HG02852 (cell line): ENCODE measurements at regions not wholly inside any gene's neighbourhood (a gene's known extent, or its start where the extent isn't known, plus 50 kb on each side); places are given as distances from the start of the nearest gene placed in this dataset.
A peak's percentile ranks its signal among the peaks of the same experiment; 100 is the strongest.
"Not testable (repeated sequence)": the region's sequence is repeated elsewhere in the genome, so short reads cannot be mapped to it uniquely, and the experiment has no call there.

Experiments
- ATAC-seq: cut with Tn5 transposase; IDR thresholded peaks from one replicate; pipeline ENCODE4 v1.9.1; 2021; ENCODE audit warnings: mild to moderate bottlenecking, moderate library complexity; ENCODE audit not compliant: unreplicated experiment

GRCh38 chr12:46549527-46550265 lies 177.1 kb upstream of the SLC38A2 start:
- no peak for ATAC-seq

- ATAC-seq = no peak
These were observed 176.1 kb upstream of the SLC38A2 start for GRCh38 chr12:46548605-46549071.

GRCh38 chr12:46547421-46548354 lies 175.1 kb upstream of the SLC38A2 start:
- no peak for ATAC-seq

DNA sequence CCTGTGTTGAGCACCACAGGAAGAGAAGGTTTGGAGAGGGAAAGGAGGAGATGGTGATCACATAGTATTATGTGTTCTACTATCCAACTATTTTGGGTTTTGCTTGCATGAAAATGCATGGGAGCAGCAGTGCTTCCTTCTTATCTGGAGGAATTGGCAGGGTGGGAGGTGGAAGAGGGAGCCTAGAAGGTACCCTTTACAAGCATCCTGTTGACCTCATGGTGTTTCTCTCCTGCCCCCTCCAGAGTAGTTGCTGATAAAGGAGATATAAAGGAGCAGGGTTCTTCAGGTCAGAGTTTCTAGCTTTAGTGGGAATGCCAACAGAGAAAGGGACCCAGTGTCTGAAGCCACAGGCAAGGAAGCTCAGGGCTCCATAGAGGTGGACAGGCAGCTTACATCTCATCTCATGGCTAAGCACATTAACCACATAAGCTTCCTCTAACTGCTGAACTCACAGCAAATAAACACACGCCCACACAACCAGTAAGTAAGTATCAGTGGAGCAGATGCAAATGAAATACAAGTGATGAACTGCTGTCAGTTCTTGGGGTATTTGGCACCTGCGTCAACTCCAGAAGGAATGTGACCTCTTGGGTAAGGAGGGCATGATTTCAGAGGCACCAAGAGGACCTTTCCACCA lies 174.2 kb upstream of the SLC38A2 start:
- ATAC-seq = peak; percentile 97

GRCh38 chr12:46543378-46543795 lies 170.8 kb upstream of the SLC38A2 start:
- ATAC-seq = not testable (repeated sequence)

- ATAC-seq = no peak
These were observed 166.4 kb upstream of the SLC38A2 start for GRCh38 chr12:46538976-46539375.

DNA sequence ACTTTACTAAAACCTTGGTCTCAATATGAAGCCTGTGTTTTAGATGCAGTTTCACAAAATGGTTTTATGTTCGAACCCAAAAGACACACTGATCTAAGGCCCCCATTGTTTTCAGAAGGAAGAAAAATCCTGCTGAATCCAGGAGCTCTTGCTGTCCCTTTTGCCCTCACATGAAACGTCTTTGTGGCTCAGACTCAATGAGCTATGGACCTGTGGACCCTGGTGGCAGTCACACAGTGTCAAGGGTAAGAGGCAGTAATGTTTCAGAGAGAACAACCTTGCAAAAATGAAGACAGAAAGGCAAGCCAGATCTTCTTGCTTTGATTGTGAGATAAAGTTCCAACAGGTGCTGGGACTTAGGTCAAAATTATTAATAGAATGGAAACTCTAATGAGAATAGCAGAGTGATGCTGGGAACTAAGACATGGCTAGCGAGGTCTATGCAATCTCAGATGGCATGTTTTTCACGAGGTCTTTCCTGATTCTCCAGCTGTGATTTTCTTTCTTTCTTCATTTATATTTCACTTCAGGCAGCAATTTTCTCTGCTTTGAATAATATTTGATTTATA lies 164.9 kb upstream of the SLC38A2 start:
- no peak for ATAC-seq

- peak; percentile 91 for ATAC-seq
These were observed 163.7 kb upstream of the SLC38A2 start for GRCh38 chr12:46536316-46536715.

GRCh38 chr12:46535907-46536306 lies 163.3 kb upstream of the SLC38A2 start:
- ATAC-seq = no peak

DNA sequence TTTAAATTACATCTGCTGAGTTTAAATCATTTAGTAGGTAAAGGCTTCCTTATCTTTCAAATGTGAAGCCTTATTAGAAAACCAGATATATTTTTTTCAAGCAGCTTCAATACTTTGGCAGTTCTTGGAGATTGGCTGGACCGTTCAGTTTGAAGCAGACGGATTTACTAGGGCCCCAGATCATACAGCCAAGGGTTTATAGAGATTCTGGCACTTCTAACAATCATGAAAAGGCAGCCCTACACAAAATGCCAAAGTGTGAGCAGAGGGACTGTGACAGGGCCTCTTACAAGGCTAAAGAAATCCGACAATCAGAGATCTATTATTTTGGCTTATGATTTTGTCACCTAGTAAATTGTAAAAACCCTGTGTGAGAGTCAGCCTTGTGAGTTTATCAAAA lies 162.8 kb upstream of the SLC38A2 start:
- ATAC-seq = no peak

- ATAC-seq = no peak
These were observed 161.8 kb upstream of the SLC38A2 start for GRCh38 chr12:46534327-46534840.

GRCh38 chr12:46533723-46534122 lies 161.2 kb upstream of the SLC38A2 start:
- no peak for ATAC-seq

- ATAC-seq = no peak
These were observed 159.2 kb upstream of the SLC38A2 start for GRCh38 chr12:46531804-46532203.

- no peak for ATAC-seq
These were observed 158.6 kb upstream of the SLC38A2 start for GRCh38 chr12:46531059-46531785.

GRCh38 chr12:46530373-46531056 lies 157.9 kb upstream of the SLC38A2 start:
- no peak for ATAC-seq

DNA sequence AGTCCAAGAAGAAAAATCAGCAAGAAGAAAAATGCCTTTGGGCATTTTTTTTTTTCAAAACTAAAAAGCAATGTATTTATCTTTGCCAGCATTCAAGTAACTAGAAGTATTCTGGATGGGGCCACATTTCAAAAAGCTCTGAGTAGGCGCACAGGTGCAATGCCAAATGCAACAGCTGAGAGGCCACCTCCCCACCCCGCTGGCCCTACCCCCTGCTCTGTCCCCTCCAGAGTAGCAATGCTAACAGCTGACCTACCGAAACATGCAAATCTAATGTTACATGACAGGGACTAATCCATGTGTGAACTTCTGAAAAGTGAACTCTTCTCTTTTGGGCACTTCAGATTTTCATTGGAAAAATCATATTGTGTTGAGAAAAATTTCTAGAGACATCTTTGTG lies 153.7 kb upstream of the SLC38A2 start:
- ATAC-seq = no peak

- ATAC-seq = no peak
These were observed 152.2 kb upstream of the SLC38A2 start for GRCh38 chr12:46524778-46525177.

DNA sequence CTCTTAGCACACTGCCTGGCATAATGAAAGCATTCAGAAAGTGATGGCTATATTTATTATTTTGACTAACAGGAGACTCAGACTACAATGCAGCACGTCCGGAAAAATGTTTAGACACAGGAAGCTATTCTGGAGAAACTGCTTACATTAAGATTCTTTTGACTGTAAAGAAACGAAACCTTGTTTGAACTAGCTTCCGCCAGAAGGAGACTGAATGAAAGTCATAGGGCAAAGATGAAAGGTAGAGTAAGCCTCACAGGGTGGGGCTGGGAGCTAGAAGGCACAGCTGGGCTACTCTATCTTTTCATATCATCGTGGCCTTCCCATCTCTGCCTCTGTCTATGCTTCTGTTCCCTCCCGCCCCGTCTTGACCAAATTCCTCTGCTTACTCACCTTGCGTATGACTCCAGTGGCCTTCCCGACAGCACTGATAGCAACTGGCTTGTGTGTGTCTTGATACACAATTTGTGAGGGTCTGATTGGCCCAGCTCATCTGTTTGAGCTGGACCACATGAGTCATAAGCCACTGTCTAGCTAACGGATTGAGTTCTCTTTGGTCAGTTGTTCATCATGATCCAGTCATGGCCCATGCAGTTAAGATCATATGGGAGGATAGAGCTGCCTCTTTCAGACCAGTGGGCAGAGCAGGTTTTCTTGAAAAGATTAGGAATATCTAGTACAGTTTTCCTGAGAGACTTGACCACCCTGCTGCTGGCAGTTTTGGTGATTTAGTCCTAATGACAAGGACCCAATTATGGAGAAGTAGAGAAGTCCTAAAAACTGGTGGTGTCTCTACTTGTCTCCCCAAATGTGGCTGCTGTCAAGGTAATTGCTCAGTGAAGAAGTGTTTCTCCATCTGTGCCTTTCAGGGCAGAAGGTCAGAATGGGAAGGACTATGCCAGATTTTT lies 151.5 kb upstream of the SLC38A2 start:
- ATAC-seq = no peak

- no peak for ATAC-seq
These were observed 150.9 kb upstream of the SLC38A2 start for GRCh38 chr12:46523446-46523845.
